HG02840 (cell line): ENCODE measurements at regions not wholly inside any gene's neighbourhood (a gene's known extent, or its start where the extent isn't known, plus 50 kb on each side); places are given as distances from the start of the nearest gene placed in this dataset.
"Not testable (repeated sequence)": the region's sequence is repeated elsewhere in the genome, so short reads cannot be mapped to it uniquely, and the experiment has no call there.

Source experiments
- ATAC-seq: cut with Tn5 transposase; IDR thresholded peaks from one replicate; pipeline ENCODE4 v1.9.1; 2021; ENCODE audit warnings: mild to moderate bottlenecking, moderate library complexity, moderate number of reproducible peaks; ENCODE audit not compliant: unreplicated experiment, low FRiP score

GRCh38 chr5:126023994-126024441 lies 399.2 kb upstream of the GRAMD2B start:
- ATAC-seq = no peak

- no peak for ATAC-seq
These were observed 396.1 kb upstream of the GRAMD2B start for GRCh38 chr5:126027149-126027548.

GRCh38 chr5:126027652-126028051 lies 395.6 kb upstream of the GRAMD2B start:
- ATAC-seq = no peak

- no peak for ATAC-seq
These were observed 394.9 kb upstream of the GRAMD2B start for GRCh38 chr5:126028336-126028735.

DNA sequence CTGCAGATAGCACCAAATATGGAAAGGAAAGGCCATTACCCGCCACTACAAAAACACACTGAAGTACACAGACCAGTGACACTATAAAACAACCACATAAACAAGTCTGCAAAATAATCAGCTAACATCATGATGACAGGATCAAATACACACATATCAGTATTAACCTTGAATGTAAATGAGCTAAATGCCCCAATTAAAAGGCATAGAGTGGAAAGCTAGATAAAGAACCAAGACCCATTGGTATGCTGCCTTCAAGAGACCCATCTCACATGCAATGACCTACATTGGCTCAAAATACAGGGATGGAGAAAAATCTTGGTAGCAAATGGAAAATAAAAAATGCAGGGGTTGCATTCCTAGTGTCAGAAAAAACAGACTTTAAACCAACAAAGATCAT lies 393.9 kb upstream of the GRAMD2B start:
- not testable (repeated sequence) for ATAC-seq

- ATAC-seq = no peak
These were observed 392.5 kb upstream of the GRAMD2B start for GRCh38 chr5:126030698-126031097.

GRCh38 chr5:126031989-126032716 lies 391.1 kb upstream of the GRAMD2B start:
- no peak for ATAC-seq

DNA sequence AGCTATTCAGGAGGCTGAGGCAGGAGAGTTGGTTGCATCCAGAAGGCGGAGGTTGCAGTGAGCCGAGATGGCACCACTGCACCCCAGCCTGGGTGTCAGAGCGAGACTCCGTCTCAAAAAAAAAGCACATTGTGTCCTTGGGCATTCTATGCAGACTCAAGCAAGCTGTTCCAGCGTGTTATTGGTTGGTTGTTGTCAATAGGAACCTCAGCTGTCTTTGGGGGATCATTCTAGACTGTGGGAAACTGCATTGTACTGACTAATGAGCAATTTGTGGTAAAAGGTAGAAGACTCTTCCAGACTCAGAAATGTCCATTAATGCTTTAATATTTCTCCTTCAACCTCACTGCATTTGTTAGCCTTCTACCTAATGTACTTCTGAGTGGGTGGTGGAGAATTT lies 379.5 kb upstream of the GRAMD2B start:
- ATAC-seq = no peak

- ATAC-seq = no peak
These were observed 379.0 kb upstream of the GRAMD2B start for GRCh38 chr5:126044111-126044668.

GRCh38 chr5:126044931-126045565 lies 378.2 kb upstream of the GRAMD2B start:
- ATAC-seq = no peak

GRCh38 chr5:126046318-126046717 lies 376.9 kb upstream of the GRAMD2B start:
- no peak for ATAC-seq

- no peak for ATAC-seq
These were observed 376.2 kb upstream of the GRAMD2B start for GRCh38 chr5:126046846-126047571.

- ATAC-seq = no peak
These were observed 371.1 kb upstream of the GRAMD2B start for GRCh38 chr5:126052120-126052519.

DNA sequence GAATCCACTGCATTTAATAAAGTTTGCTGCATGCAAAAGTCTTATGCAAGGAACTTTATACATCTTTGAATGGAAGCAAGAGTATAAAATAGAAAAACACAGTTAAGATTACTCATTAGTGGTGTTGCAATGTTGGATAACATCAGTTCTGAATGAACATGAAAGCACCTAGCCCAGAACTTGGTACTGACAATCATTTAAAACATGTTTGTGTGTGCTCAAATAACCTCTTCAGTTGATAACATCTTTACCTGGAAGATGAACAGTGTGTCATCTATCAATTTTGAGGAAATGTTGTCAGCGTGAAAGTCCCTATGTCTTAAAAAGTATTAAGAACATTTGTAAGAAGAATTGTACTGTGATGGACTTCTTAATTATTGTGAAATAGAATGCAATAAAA lies 370.4 kb upstream of the GRAMD2B start:
- no peak for ATAC-seq

DNA sequence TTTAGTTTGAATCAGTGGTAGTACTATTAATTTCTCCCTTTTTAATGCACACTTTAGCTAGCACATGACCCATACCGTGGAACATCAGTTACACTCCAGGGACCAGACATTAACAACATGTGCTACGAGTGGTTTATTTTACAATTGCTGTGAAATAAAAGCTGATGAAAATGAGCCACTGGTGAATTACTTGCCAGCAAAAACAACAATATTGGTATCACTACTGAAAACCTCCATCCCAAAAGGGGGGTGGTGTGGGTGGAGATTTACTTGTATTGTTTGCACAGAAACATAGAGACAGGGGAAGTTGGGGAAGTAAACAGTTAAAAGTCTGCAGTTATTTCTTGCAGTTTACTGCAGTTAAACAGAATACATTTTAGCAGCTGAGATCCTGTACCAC lies 369.6 kb upstream of the GRAMD2B start:
- no peak for ATAC-seq

DNA sequence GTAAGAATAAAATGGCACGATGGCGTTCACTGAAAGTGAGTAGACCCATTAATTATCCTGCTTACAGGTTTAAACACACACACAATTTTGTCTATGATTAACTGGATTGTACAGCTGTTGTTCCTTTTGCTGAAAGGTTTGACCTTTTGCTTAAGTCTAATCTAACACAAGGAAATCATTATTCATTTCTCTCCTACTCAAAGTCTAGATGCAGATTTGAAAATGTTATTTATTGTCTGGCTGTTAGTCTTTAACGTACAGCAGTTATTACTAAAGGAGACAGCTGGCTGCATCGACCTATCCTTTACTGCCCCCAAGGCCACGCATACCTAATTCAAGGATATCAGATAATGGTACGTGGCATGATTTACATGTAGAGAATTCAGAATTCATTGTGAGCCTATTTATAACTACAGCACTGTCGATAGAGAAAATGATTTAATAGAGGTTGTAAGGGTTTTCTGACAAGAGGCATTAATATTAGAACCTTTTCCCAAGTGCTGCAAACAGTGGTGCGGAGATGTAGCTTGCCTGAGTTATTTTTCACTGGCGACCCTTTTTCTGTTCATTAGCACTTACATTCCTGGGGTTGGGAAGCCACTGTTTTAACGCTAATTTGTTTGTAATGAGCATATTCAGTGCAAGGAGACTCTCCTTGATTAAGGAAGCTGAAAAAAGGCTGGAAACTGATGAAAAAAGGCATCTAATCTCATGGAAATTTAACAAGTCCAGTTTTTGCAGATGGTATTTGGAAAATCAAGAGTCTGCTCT lies 368.4 kb upstream of the GRAMD2B start:
- ATAC-seq = no peak

- no peak for ATAC-seq
These were observed 367.9 kb upstream of the GRAMD2B start for GRCh38 chr5:126055348-126055729.

DNA sequence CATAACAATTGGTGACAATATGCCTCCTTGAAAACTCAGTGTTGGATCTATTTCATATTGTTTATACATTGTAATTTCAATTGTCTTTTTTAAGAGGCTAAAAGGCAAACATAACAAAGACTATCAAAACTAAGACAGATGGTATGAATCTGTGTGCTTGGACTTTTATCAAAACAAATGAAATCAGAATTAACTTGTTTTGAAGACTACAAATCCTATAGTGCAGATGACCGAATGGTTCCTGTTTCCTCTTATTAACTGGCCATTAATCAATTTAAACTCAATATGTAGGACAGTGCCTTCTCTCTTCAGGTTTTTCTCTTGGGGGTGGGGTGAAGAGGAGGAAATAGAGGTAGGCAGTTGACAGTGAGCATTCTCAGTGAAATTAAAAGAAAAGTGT lies 366.9 kb upstream of the GRAMD2B start:
- ATAC-seq = no peak

DNA sequence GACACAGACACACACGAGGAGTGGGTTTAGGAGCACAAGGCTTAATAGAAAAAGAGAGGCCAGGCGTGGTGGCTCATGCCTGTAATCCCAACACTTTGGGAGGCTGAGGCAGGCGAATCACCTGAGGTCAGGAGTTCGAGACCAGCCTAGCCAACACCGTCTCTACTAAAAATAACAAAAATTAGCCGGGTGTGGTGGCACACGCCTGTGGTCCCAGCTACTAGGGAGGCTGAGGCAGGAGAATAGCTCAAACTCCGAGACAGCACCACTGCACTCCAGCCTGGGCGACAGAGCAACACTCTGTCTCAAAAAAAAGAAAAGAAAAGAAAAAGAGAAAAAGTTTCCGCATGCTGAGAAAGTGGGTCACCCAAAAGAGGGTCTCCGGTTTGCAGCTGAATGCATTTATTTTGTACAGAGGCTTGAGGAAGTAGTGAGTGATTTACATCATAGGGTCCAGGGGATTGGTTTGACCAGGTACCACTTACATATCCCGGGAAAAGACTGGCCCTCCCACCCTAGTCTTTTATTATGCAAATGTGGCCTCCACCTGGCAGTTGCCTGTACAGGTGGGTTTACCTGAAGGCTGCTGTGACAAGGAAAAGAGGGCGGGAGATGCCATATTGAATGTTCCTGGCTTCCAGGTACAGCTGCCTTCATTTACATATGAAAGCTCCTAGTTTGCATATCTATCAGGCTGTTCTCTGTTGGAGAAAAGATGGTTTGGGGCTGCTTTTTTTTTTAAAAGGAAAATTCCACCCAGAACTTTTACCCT lies 366.2 kb upstream of the GRAMD2B start:
- no peak for ATAC-seq

DNA sequence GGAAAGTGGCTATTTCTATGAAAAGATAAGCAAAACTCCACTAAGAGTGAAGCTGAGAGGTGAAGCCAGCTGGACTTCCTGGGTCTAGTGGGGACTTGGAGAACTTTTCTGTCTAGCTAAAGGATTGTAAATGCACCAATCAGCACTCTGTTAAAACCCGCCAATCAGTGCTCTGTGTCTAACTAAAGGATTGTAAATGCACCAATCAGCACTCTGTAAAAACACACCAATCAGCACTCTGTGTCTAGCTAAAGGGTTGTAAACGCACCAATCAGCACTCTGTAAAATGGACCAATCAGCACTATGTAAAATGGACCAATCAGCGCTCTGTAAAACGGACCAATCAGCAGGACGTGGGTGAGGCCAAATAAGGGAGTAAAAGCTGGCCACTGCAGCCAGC lies 364.8 kb upstream of the GRAMD2B start:
- not testable (repeated sequence) for ATAC-seq
